Skin epidermis (tissue), 12 donors: ENCODE measurements at regions not wholly inside any gene's neighbourhood (a gene's known extent, or its start where the extent isn't known, plus 50 kb on each side); places are given as distances from the start of the nearest gene placed in this dataset.

Experiments
- H3K27ac ChIP-seq, 21 experiments: fragments of 200-600 bp; sonication (generic) in 11 of 21; one replicate each; pipeline ENCODE4 v1.5.0; 2020; ENCODE audit warnings: mild to moderate bottlenecking in 3 of 21, inconsistent platforms in 2 of 21, moderate library complexity in 2 of 21
- H3K4me3 ChIP-seq, 7 experiments: fragments of 200-600 bp; sonication (generic) in 2 of 7; one replicate each; pipeline ENCODE4 v1.5.0; 2020; ENCODE audit warnings: inconsistent platforms in 2 of 7, mild to moderate bottlenecking in 2 of 7, moderate library complexity in 1 of 7

- no peak overlapping the region for H3K27ac ChIP-seq
- no peak overlapping the region for H3K4me3 ChIP-seq
Measured at GRCh38 chr11:119964136-119965025, 173.5 kb downstream of the TRIM29 start.

- Histone ChIP-seq H3K27ac (no peak overlapping the region), H3K4me3 (no peak overlapping the region)
Measured at GRCh38 chr11:119957951-119958350, 180.0 kb downstream of the TRIM29 start.

GRCh38 chr11:119952441-119952840, 185.5 kb downstream of the TRIM29 start:
- H3K27ac ChIP-seq = no peak overlapping the region
- H3K4me3 ChIP-seq = no peak overlapping the region

- H3K27ac ChIP-seq = no peak overlapping the region
- H3K4me3 ChIP-seq = no peak overlapping the region
Measured at GRCh38 chr11:119943298-119943655, 194.6 kb downstream of the TRIM29 start.

GRCh38 chr11:119942583-119943297, 195.2 kb downstream of the TRIM29 start:
- Histone ChIP-seq H3K27ac (no peak overlapping the region), H3K4me3 (no peak overlapping the region)

GRCh38 chr11:119941636-119942411, 196.1 kb downstream of the TRIM29 start:
- Histone ChIP-seq H3K4me3 (no peak overlapping the region), H3K27ac (no peak overlapping the region)

DNA sequence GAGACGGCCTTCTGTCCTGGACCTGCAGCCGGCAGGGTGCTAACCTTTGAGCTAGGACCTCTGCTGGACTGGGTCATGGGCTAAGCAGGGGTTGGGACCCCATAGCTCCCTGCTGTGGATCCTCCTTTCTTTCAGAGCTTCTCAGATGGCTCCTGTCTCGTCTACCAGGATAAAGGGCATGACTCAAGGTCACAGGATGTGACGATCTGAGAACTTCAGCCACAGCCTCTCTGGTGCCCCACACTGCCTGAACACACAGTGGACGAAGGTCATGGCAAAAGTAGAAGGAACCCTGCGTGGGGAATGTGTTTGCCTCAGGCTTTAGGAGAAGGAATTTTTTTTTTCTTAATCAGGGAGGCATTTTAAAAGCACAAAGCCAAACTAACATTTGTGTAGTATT, 196.7 kb downstream of the TRIM29 start:
- no peak overlapping the region for H3K27ac ChIP-seq
- no peak overlapping the region for H3K4me3 ChIP-seq

DNA sequence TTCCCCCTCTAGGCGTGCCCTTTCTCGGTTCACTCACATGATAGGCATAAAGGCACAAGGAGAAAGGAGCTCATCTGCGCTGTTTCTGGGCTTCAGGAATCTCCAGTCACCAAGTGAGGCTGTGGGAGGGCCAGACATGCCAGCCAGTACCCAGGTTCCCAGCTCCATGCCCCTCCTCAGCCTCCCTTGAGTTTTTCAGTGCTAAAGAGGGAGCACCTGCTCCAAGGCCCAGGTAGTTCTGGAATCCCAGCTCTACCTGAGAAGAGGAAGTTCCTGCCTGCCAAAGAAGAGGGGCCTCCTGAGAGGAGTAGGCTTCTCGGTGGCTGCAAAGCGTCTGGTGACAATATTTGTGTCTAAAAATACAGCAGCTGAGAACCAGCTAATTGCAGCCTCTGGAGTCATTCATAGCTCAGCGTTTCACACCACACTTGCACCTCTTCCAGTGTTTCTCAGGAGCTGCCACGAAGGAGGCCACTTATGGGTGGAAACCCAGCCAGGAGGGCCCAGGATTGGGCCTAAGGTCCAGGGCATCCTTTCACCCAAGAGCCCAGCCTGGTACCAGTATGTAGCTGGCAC, 197.4 kb downstream of the TRIM29 start:
- Histone ChIP-seq H3K4me3 (no peak overlapping the region), H3K27ac (no peak overlapping the region)

DNA sequence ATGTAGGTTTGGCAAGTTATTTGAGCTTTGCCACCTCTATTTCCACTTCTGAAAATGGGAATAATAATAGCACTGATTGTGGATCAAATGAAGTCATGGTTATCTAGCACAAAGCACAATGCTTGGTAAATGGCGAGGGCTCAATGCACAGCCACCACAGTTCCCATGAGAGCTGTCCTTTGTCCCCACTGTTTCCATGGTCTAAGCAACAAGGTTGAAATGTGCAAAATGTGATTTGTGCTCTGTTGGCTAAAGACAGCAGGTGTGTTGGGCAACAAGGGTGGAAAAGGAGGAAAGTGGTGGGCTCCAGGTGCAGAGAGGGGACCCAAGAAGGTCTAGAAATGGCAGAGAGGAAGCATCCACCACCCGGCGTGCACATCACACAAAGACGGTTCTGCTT, 200.5 kb downstream of the TRIM29 start:
- H3K27ac ChIP-seq = no peak overlapping the region
- H3K4me3 ChIP-seq = no peak overlapping the region

GRCh38 chr11:119936426-119936825, 201.5 kb downstream of the TRIM29 start:
- no peak overlapping the region for H3K4me3 ChIP-seq
- H3K27ac ChIP-seq = no peak overlapping the region

DNA sequence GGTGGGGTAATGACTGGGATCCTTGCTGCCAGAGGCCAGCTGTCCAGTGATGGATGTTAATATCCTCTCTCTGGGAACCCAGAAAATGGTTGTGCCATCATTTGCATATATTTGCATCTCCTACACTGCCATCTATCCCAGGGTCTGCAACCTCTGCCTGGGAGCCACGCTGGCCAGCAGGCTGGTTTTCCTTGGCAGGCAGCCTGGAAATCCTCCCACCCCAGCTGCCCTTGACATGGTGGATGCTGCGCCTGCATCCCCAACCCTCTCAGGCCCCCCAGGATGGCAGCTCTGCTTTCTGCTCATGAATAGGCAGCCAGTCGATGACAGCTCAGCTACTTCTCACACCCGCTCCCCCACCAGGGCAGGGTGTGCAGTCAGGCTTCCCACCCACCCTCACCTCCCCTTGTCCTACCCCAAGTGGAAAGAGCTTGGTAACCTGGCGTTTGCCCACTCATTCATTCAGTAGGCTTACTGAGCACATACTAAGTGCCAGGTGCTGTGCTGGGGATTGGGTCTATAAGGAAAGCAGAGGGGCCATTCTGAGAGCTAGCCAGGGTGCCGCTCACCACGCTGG, 202.5 kb downstream of the TRIM29 start:
- no peak overlapping the region for H3K27ac ChIP-seq
- no peak overlapping the region for H3K4me3 ChIP-seq

DNA sequence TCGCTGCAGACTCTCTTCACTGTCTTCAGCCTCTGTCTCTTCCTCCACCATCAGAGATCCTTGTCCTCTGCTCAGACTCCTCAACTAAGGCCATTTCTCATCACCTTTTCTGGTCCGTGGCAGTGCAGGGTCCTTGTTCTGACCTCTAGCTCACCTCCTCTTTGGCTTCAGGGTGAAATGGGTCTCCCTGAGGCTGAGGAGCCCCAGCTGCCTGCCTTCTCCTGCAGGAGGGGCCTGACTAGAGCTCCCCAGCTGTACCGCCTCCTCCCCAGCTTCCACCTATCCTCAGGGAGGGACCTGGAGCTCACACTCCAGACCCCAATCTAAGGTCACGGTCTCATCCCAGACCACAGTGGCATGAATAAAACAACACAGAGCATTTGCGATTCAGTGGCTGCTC, 203.0 kb downstream of the TRIM29 start:
- H3K27ac ChIP-seq = no peak overlapping the region
- no peak overlapping the region for H3K4me3 ChIP-seq

- no peak overlapping the region for H3K27ac ChIP-seq
- no peak overlapping the region for H3K4me3 ChIP-seq
Measured at GRCh38 chr11:119934267-119934666, 203.6 kb downstream of the TRIM29 start.

DNA sequence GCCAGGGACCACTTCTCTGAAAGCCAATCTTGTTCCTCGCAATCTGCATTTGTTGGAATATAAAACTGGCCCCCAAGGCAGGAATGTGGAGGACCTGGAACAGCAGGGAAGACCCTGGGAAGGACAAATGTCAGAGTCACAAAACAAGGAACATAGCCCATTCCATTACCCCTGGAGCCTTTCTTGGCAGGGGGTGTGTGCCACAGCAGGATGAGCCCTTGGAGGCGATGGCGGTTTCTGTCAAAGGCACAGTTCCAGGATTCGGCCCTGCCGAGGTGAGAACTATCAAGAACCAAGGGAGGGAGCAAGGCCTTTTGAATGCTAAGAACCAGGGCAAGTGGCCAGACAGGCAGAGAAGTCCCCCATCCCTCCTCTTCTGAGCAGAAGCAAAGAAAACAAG, 204.3 kb downstream of the TRIM29 start:
- H3K27ac ChIP-seq = no peak overlapping the region
- H3K4me3 ChIP-seq = no peak overlapping the region

DNA sequence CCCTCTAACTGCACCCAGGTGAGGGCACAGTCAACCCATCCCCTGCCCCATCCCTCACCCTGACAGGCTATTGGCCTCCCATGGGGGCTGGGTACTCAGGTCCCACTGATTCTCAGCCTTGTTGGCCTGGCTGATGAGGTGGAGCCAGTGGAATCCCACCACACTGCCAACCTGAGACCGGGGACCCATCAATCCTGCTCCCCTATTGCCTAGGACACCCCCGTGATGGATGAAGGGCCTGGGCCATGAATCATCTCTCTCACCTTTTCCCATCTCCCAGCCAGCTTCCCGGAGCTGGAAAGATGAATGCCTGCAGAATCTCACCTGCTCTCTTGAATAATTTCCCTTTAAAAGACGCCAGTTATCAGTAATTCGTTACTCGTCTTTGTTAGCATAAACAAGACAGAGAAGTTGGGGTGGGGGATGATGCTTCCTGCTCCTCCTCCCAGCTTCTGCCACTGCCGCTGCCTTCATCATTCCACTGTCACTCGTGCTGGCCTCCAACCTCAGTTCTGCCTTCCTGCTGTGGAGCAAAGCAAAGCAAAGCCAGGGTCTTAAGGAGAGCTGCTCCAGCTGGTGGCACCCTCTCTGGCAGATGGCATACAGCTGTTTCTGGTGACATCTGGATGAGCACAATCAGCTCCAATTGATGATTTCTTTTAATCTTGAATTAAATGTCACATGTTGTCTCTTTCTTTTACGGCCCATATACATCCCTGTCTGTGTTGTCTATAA, 204.0 kb upstream of the NECTIN1 start:
- Histone ChIP-seq H3K27ac (no peak overlapping the region), H3K4me3 (no peak overlapping the region)

DNA sequence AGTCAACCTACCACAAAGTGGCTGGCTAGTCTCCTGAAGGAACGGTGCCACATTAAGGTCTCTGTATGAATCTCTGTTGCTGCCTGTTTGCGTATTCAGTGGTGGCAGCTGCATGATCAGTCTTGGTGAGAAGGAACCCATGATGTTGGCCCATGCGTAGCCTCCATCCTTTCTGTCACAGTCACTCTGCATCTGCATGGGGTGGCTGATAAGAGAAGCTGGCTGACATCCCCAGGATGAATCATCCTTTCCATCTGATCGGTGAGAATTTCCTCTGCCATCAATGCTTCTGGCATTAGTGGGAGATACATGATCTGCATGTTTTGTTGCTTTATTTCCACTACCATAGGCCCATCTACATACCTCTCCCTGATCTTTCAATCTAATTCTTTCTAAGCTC, 199.0 kb upstream of the NECTIN1 start:
- Histone ChIP-seq H3K27ac (no peak overlapping the region), H3K4me3 (no peak overlapping the region)

DNA sequence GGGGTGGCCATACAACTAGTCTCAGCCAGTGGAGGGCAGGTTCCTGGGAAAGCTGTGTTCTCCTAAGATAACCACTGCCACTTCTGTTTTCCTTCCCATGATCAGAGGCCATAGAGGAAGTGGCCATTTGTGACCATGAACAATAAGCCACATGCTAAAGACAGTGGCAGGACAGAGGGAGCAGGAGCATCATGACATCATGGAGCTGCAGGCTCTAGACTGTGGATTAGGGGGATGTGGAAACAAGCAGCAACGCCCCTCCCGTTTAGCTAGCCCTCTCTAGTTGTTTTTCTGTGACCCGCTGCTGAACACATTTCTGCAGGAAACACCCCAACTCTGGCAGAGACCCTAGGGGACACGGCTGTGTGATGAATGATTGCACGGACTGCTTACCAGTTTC, 195.0 kb upstream of the NECTIN1 start:
- Histone ChIP-seq H3K27ac (no peak overlapping the region), H3K4me3 (no peak overlapping the region)

DNA sequence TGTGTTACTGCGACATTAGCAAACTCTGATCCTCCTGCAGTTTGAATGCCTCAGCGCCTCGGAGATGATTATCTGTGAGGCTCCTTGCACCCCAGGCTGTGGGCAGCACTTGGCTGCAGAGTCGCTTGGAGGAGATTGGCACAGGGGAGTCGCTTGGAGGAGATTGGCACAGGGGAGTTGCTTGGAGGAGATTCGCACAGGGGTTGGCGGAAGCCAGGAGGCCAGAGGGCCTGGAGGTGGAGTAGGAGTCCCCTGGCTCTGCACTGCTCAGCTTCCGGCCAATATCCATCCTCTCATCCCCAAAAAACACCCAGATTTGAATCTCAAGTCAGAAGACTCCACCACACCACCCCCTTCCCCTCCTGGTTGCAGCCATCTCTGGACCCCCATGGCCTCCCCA, 192.6 kb upstream of the NECTIN1 start:
- Histone ChIP-seq H3K27ac (no peak overlapping the region), H3K4me3 (no peak overlapping the region)

DNA sequence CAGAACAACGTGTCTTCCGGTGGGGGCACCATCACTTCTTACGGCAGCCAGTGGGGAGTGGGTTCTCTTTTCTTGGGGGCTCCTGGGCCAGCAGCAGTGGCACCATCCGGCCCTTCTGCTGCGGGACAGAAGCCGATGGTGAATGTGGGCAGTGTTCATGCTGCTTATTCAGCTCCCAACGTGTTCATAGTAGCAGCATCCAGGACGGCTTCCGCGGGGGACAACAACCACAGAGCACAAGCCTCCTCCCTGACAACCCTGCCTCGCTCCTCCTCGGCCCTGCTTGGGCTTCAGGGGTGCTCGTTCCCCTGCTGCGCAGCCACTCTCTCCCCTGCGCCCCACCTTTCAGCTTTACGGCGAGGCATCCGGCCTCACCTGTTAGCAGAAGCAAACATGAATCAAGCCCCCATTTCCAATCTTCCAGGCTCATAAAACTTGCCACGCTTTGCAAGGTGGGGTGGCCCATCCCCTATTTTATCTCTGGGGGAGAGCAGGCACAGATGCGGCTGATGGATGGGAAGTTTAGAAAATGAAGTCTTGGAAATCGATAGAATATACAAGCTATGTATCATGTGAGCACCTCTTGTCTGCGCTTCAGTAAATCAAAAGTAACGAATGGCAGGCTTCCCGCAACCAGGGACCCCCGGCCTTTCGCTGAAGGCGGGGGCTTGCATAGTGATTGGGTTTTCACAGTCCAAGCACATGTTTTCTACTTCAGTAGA, 191.8 kb upstream of the NECTIN1 start:
- Histone ChIP-seq H3K4me3 (no peak overlapping the region), H3K27ac (no peak overlapping the region)
